Dendritic cell treated with granulocyte-macrophage colony-stimulating factor and Interleukin-4, amounts not matched to agents 40 ng/mL and 50 ng/mL, for 4 days (primary cell): ENCODE measurements at regions not wholly inside any gene's neighbourhood (a gene's known extent, or its start where the extent isn't known, plus 50 kb on each side); places are given as distances from the start of the nearest gene placed in this dataset.

ENCODE experiments used
- H3K27ac Mint-ChIP-seq: one replicate; pipeline ENCODE4 v1.8.0; 2022; ENCODE audit warnings: mild to moderate bottlenecking, mixed read lengths
- H3K27me3 Mint-ChIP-seq: one replicate; pipeline ENCODE4 v1.8.0; 2022; ENCODE audit warnings: mild to moderate bottlenecking, mixed read lengths
- H3K36me3 Mint-ChIP-seq: one replicate; pipeline ENCODE4 v1.8.0; 2022; ENCODE audit warnings: low read depth, mixed read lengths
- H3K4me1 Mint-ChIP-seq: one replicate; pipeline ENCODE4 v1.8.0; 2022; ENCODE audit warnings: low read depth, mixed read lengths
- H3K4me3 Mint-ChIP-seq: one replicate; pipeline ENCODE4 v1.8.0; 2022; ENCODE audit warnings: mild to moderate bottlenecking, moderate library complexity, mixed read lengths
- H3K9me3 Mint-ChIP-seq: one replicate; pipeline ENCODE4 v1.8.0; 2022; ENCODE audit warnings: mixed read lengths
- intact Hi-C: fragments of 100-400 bp; cut with micrococcal nuclease; formaldehyde crosslinking; loops from one replicate; pipeline ENCODE4 v1.15.0; 2022

DNA sequence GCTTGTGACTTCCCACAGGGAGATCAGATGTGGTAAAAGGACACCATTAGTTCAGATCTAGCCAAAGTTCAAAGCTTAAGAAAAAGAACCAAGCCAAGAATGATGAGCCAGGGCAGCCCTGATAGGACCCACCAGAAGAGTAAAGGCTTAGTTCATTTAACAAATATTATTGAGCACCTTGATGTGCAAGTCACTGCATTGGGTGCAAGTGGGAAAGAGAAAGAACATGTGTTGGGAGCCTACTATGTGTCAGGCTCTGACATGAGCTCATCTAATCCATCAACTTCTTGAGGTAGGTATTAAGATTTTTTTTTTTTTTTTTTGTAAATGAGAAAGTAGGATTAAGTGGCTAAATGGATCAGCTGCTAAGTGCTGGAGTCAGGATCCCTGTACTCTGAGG is 53.4 kb upstream of the PIAS1 start:
- no peaks in the 10 kb centered on the region for H3K9me3 Mint-ChIP-seq
- H3K27ac Mint-ChIP-seq = no peak overlapping the region
- no peaks in the 10 kb centered on the region for H3K27me3 Mint-ChIP-seq
- H3K4me1 Mint-ChIP-seq = peaks cover 25% of the 10 kb centered on the region
- intact Hi-C loops = no loop called here
- H3K36me3 Mint-ChIP-seq = no peaks in the 10 kb centered on the region
- no peak overlapping the region for H3K4me3 Mint-ChIP-seq

DNA sequence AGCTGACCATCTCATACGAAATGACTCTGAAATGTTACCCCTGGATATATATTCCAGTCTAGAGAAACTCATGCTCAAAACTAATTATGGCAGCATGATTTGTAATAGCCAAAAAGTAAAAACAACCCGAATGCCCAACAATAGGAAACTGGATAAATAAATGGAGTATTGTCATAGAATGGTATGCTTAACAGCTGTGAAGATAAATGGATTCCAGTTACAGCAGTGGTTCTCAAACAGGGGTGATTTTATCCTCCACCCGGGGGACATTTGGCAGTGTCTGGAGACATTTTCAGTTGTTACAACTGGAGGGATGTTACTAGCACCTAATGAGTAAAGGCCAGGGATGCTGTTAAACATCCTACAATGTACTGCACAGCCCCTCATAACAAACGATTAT is 52.3 kb upstream of the PIAS1 start:
- intact Hi-C loops = no loop called here
- H3K36me3 Mint-ChIP-seq = no peaks in the 10 kb centered on the region
- H3K4me3 Mint-ChIP-seq = no peak overlapping the region
- peaks cover 35% of the 10 kb centered on the region for H3K4me1 Mint-ChIP-seq
- no peaks in the 10 kb centered on the region for H3K27me3 Mint-ChIP-seq
- H3K27ac Mint-ChIP-seq = no peak overlapping the region
- H3K9me3 Mint-ChIP-seq = no peaks in the 10 kb centered on the region

DNA sequence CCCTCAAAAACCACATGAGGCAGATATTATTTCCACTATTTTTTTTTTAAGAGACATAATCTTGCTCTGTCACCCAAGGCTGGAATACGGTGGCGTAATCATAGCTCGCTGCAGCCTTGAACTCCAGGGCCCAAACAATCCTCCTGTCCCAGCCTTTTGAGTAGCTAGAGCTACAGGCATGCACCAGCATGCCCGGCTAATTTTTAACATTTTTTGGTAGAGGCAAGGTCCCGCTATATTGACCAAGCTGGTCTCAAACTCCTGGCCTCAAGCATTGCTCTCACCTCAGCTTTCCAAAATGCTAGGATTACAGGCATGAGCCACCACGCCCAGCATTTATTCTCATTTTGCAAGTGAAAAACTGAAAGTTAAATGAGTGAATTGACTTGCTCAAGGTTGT is 50.8 kb upstream of the PIAS1 start:
- H3K27ac Mint-ChIP-seq = no peak overlapping the region
- H3K36me3 Mint-ChIP-seq = peaks cover 11% of the 10 kb centered on the region
- no peak overlapping the region for H3K4me3 Mint-ChIP-seq
- H3K4me1 Mint-ChIP-seq = peaks cover 36% of the 10 kb centered on the region
- H3K9me3 Mint-ChIP-seq = peaks cover 13% of the 10 kb centered on the region
- H3K27me3 Mint-ChIP-seq = no peaks in the 10 kb centered on the region
- intact Hi-C loops = no loop called here
